ELR (cell line): ENCODE measurements at regions not wholly inside any gene's neighbourhood (a gene's known extent, or its start where the extent isn't known, plus 50 kb on each side); places are given as distances from the start of the nearest gene placed in this dataset.

Source experiments
- DNase-seq: peaks from one replicate; pipeline ENCODE4 v3.0.0-alpha.2; 2015; ENCODE audit warnings: low read depth

DNA sequence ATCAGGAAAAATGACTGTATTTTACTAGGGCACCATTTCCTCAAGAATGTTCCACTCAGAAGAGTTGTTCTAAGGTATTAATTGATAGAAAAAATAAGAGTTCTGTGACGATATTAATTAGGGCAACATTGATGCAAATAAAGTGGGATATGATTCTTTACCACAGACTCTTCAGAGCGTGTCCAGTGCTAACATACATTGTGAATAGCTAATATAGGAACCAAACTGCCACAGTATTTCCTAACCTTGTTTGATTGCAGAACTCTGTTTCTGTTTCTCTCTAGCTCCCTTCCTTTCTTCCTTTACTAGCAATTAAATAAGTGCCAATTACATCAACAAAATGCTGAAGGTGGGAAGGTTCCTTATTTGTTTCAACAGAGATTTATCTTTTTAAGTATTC is 154.1 kb upstream of the CPEB2 start:
- DNase-seq = no peak

DNA sequence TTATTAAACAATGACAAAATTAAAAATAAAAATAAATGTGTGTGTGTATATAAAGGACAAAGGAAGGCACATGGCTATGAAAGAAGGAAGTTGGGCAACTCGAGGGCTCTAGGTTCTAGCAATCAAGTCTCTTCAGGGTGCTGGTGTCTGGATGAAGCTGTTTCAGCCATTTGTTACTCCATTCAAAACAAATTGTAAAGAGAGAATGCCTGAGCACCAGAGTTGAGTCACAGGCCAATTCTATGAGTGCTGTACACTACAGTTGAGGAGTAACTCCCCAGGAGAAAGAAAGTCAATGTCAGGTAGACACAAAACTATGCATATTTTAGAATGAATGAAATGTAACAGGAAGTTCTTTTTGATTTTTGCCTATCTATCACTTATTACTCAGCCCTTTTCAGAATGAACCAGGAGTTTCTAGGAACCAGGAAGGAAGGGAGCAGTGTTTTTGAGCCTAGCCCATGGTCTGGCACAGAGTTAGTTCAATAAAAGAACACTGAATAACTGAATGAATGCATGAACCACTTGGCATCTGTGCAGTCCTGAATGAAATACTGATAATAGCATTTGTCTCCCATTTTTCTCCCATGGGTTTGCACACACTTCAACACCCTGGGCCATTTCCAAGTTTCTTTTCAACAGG is 151.7 kb upstream of the CPEB2 start:
- DNase-seq = no peak

DNA sequence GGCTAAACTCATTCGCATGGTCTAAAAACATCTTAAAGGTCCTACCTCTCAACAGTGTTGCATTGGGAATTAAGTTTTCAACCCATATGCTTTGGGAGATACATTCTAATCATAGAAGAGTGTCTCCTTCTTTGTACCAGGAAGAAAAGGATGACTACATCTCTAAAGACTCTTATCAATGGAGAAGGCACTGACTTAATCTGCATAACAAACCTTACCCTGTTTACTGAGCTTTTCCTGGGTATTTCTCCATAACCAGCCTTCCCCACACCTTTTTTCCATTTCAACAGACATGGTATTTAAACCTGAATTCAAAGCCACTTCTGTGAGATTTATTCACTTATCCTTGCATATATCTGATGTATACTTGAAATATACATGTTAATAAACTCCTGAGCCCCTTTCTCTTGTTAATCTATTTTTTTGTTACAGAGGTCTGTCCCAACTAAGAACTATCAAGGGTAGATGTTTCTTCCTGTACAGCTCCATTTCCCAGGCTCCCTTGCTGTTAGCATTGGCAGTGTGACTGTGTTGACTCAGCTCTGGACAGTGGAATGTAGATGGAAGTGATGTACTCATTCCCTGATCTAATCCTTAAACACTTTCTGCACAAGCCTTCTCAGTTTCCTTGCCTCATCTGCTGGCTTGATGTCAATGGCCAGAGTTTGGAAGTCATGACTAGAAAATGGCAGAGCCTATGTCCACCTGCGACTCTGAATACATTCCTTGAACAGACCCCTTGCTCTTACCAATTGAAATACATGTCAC is 148.9 kb upstream of the CPEB2 start:
- DNase-seq = peak; percentile 85

DNA sequence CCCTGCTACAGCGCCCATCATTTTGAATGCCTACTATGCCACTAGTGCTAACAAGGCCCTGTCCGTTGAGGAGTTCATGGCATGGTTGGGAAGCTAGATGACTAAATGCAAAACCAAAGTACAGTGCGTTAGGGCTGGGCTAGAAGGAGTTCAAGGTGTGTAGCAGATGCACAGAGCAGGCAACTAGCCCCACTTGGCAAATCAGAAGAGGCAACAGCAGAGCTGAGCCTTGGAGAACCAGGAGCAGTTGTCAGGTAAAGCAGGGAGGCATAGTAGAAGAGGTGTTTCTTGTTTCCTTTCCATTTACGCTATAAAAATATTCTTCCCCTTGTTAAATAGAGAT is 146.6 kb upstream of the CPEB2 start:
- peak; percentile 3 for DNase-seq

DNA sequence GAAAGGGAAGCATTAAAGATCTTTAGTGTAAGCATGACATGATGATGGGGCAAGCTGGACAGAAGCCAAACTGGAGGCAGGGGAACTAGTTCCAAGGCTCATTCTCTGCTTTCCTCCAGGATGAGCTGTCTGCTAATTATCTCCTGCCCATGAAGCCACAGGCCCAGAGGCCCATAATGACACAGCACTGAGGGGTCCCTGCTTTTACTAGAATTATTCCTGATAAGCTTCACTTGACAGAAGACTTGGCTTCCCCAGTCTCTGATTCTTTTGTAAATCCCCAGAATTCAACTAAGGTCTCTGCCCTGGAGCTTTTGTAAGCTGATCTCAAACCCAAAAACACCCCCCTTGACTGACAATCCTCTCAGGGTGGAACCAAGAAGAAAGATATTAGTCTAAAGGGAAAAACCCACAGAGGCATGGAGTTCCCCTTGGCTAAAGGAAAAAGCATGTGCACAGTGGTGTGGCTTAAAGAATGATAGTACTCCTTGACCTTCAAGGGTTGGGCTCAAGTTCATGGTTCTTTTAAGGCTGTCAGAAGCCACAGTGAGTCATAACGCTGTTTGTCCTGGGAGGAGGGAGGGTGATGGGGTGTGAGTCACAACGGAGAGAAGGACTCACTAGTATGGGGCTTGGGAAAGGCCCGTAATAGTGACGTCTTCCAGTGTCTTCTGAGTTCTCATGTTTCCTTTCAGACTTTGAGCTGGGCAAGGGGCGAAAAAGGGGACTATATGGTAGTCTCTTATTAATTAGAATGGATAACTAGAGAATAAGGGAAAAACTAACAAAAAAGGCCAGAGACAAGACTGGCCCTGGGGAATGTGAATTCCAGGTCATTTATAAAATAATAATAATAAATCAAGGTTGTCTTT is 146.0 kb upstream of the CPEB2 start:
- peak; percentile 98 for DNase-seq

DNA sequence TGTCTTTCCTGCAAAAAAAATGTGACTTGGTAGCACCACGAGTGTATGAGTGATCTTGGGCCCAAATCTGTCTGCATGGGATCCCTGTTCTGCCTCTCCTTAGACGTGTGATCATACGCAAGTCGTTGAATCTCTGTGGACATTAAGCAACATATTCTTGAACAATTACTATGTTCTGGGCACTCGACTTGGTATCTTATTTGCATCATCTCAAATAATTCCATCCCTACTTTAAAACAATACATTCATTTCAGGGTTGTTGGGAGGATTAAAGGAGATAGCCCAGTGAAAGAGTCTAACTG is 145.4 kb upstream of the CPEB2 start:
- no peak for DNase-seq

DNA sequence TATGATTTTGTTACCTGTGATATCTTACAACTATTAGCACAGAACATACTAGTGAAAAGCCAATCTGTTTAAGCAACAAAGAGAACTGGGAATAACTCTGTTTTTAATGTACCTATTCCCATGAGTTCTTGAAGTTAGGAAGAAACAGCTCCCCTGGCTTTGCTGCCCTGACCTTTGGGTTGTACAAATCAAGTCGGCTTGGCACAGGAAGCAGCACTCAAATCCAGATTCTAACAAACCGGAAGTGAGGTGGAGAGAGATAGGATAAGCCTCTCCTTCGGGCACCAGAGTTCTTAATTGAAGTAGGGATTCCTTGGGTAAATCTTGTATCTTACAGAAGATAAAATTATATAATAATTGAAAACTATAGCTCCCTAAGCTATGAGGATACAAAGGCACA is 144.8 kb upstream of the CPEB2 start:
- no peak for DNase-seq

DNA sequence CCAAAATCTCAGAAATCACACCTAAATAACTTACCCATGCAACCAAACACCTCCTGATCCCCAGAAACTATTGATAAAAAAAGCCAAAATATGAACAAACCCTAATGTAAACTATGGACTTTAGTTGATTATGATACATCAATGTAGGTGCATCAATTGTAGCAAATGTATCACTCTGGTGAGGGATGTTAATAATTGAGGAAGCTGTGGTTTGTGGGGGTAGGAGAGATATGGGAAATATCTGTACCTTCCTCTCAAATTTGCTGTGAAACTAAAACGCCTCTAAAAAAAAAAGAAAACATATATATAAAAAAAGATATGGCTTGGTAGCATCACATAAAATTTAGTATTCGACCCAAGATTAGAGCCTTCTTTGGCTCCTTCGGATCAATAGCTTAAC is 144.3 kb upstream of the CPEB2 start:
- no peak for DNase-seq

DNA sequence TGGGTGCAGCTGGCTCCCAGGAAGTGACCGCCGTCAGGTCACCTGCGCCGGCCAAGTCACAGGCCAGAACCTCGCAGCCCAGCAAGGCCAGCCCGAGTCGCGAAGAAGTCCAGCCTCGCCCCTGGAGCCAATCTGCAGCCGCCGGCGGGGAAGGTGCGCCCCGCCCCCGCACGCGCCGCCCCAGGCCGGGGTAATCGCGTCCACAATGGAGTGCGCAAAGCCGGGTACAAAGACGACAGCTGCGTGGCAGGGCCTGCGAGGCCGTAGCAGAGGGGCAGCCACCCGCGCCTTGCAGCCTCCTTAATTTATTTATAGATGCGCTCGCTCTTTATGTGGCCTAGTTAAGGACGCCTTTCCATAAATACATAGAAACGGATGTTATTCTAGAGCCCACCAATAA is 139.4 kb upstream of the CPEB2 start:
- no peak for DNase-seq

DNA sequence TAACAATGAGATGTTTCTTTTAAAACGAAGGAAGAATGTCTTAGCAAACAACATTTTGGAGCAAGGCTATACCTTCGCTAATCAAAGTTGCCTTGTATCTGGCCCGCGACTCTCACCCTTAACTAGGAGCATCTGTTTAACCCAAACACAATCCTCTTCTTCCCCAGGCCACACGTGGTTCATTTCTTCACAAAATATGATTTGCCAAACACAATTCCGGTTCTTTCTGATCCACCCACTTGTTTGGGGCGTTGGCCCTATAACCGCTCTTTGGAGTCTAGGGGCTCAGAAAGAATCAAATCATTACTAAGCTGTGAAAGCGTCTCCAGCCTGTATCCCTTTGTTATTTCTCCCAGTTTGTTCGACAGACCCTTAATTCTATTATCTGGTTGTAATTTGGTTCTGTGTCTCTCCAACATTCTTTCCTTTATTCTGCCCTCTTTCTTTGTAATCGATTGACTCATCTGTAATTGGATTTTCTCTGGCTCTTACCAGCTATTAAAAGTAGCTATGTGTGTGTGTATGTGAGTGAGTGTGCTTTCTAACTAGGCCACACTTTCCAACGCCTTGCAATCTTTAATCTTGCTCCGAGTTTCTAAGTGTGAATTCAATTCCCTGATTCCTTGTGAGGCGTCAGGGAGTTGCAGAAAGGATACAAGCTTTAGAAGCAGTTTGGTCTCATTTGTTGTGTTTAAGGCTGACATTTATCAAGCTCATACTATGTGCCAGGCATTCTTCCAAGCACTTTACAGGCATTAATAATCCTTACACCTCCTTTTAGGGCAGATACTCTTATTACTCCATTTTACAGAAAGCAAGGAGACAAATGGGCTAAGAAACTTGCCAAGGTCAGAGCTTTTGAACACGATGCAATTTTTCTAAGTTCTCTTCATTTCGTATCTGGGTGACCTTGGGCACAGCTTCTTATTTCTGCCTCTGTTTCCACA is 138.6 kb upstream of the CPEB2 start:
- DNase-seq = no peak

DNA sequence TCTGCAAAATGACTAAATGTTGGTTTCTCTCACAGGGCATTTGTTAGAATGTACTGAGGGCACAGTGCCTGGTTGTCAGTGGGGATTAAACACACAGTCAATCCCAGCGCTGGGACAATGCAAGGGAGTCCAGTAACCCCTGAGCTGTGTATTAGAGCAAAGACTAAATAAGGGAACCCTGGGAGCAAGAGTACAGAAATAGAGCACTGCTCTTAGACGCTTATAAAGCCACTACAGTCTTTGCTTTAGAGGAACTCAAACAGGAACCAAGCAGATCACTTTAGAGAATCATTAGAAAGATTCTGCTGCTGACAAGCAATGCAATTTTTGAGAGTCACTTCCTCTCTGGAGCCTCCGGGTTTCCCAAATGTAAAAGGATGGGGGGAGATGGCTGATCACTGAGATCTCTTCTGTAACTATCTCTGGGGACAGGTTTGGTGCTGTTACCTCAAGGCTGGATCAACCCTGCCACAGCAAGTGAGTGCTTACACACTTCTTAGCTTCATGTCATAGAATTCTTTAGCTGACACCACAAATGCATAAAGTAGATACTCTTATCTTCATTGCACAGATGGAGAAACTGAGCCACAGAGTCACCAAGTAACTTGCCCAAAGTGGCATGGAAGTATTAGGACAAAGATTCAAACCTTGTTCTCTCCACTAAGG is 137.8 kb upstream of the CPEB2 start:
- no peak for DNase-seq

DNA sequence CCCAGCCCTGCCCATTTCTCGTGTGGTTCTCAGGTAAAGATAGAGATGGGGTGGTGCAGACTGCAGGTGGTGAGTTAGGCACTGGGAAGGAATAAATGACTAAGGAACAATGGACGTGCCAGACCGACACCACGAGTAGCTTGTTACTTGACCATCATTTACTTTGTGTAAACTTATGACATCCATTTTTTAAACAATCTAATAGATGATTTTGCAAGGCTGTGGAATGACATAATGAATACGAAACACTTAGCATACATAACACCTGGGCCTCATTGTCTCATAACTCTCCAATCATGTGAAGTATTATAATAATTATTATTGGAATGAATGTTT is 137.3 kb upstream of the CPEB2 start:
- no peak for DNase-seq

DNA sequence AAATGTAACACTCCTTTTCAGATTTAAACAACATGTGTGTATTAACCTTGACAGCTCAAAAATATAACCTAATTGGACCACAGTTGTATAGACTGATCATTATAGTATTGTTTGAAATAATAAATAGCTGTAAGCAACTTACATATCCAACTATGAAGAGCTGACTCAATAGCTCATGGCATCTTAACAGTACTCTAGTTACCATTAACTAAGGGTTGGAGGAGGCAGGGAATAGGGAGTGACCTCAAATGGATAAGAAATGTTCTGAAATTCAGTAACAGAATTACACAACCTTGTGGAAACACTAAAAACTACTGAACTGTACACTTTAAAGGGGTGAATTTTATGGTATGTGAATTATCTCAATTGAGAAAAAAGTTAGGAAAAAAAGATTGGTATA is 136.5 kb upstream of the CPEB2 start:
- no peak for DNase-seq

DNA sequence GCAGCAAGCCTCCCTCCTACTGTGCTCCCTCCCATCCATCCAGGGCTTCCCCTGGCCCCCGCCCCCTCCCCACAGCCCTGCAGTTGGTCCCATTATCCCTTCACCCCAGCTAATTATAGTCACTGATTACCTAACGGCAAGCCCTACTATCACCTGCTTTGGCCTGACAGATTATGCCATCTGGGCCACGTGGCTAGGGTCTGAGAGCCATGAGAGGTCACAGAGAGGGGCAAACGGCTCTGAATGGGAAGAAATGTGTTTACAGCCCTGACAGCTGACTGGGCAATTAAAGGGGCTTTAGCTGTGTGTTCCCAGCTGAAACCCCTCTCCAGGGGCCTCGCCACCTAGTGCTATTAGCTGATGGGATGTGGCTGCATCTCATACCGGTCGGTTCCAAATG is 134.4 kb upstream of the CPEB2 start:
- no peak for DNase-seq

DNA sequence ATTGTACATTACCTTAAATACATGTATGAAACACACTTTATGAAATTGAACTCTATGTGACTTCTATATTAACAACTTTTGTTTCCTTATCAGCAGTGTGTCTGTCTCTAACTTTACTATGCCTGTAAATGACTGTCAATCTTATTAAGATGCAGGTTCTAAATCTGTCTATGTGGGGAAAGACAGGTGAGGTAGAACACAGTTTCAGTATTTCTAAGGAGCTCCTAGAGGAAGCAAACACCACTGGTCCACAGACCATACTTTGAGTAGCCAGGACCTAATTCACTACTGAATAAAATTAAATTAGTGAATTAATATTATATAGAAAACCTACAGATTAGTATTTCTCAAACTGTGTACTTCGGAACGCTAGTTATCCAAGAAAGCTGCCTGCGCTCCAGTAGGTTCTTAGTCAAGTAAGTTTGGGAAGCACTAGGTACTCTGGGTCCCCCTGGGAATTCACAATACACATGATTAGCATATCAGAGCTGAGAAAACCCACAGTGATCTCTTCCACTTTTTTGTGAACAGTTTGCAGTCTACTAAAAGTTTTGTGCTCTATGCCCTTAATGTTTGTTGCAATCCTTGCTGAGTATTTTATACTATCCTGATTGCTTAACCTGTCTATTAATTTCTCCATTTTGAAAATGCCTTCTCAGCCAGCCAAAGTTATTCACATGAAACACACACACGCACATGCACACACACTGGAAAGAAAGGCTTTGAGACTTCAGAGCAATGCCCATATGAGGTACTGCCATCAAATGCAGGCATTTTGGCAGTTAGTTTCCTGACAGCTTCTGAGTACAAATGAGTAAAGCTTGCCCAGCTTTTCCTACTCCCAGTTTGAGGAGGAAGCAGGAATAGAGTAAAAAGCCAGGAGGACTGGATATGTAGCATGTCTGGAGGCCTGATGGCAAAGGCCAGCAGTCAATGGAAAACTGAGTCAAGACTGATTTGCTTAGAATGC is 133.6 kb upstream of the CPEB2 start:
- DNase-seq = no peak

DNA sequence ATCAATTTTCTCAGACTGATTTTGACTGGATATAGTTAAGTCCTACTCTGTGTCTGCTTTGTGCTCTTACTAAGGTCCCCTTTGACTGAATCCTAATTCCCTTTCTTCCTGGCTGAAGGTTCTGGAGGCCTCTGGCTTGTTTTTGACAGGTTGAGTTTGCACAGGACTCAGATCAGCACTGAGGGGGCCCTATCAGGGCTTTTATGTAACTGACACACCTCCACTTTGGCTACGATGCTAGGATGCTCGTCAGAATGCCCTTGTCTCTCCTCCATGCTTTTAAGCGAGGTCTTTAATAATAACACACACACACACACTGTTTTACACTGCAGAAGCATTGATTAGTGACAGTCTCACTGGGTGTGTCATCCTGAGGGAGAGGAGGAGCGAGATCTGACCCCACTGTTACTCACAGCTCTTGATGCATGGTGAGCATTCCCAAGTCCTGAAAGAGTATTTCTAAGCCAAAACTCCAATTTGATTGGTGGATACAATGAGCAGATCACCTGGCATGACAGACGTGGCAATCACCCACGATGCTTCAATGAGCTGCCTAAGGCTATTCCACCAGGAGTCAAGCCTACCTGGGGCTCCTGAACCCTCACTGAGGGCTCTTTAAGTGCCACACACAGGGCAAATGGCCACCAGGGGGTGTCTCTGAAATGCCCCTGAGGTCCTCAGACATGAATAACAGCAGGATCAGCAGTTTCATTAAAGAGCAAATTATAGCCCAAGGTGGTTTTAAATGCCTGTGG is 130.4 kb upstream of the CPEB2 start:
- peak; percentile 40 for DNase-seq

DNA sequence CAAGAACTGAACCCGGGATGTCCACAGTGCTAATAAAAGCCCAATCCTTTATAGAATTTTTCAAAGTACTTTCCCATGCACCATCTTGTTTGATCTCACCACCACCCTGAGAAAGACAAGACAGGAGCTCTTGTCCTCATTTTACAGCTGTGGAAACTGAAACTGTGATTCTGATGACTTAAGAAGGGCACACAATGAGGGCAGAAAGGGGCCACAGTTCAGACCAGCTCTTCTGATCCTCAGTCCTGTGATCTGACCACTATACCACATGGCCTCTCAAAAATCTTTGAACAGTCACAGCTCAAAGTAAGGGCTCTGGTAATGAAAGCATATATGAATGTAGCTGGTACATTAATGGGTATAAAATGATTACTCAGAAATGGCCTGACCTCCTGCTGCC is 127.3 kb upstream of the CPEB2 start:
- DNase-seq = no peak

DNA sequence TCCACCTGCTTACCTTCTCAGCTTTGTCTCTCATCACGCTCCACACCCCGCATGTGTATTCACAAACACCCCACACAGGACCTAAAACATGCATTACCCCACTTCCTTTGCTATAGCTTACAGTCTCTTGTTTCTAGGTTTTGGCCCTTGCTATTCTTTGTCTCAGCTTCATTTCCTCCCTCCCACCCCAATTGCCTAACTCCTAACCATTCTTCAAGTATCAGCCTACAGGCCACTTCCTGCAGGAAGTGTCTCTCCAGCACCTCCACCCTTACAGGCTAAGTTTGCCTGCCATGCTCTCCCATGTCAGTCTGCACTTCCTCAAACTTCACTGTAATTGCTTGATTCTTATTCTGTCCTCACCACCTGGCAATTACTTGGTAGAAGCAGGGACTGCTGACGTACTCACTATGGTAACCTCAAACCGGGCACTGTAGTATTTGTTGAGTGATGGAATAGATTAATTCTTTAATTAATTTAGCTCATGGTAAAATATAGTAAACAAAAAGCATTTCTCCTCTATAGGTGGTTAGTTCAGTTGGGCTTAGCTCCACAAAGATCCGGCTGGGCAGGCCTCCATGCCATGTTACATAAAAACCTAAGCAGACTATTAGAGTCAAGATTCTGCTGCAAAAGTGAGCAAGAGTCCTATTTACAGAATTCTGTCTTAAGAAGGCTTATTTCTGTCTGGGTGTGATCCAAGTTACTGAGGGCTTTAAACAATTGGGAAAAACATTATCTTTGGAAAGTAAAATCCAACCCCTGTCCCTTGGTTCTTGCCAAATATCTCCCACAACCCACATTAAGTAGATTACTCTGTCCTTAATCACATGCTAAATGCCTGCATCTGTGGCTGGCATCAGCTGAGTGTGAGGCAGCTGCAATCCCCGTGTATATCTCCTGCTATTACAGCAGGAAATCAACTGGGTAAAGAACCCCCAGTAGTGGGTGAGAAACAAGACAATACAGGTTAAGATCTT is 124.7 kb upstream of the CPEB2 start:
- DNase-seq = no peak

DNA sequence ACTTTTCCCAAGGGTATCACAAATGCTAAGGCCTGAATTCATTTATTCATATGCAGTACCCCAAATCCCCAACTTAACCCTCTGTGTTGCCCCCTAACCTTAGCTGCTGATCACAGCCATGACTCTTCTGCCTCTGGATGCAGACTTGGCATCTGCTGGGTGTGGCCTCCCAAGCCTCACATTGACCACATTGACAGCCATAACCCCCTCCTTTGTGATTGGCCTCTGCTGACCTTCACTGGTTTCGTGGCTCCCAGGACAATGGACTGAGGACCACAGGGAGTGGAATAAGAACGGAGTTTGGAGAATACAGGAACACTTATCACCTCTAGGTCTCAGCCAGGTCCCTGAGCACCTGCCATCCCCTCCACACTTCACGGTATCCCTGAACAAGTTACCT is 123.6 kb upstream of the CPEB2 start:
- DNase-seq = no peak
